ENCODE measurements at regions not wholly inside any gene's neighbourhood (a gene's known extent, or its start where the extent isn't known, plus 50 kb on each side); places are given as distances from the start of the nearest gene placed in this dataset.

- no peaks in the 10 kb centered on the region for H3K9me3 ChIP-seq (replicated peaks; ENCODE audit: control insufficient read depth, insufficient read depth, low read length)
- no peaks in the 10 kb centered on the region for H3K79me2 ChIP-seq (ENCODE audit: control insufficient read depth, insufficient read depth, low read length)
- no peaks in the 10 kb centered on the region for H3K36me3 ChIP-seq (ENCODE audit: control insufficient read depth in 2 of 2, insufficient read depth in 2 of 2, low read length in 1 of 2)
- ChIA-PET CTCF (no interaction called here), RAD21 (ENCODE audit: unreplicated experiment) (no interaction called here), SMC1A (ENCODE audit: uncharacterized antibody, unreplicated experiment) (no interaction called here), POLR2A (no interaction called here)
- FAIRE-seq (no peak), ATAC-seq (no peak), DNase-seq (ENCODE audit: low read depth, low spot score) (no peak)
- H2AFZ ChIP-seq (ENCODE audit: control insufficient read depth, low read depth, low read length), result no peak overlapping the region
- BruUV-seq (replicated peaks), result no TSS peak
- H3K9ac ChIP-seq (ENCODE audit: control insufficient read depth, insufficient read depth, low read length), result no peak overlapping the region
- WGBS (ENCODE audit: insufficient coverage, insufficient replicate concordance, low lambda C conversion rate, missing lambda C conversion rate), result 45% methylated on average over 14 of the region's 18 CpGs
- intact Hi-C loops (cut with micrococcal nuclease; ENCODE audit: unreplicated experiment) (no loop called here), in situ Hi-C loops (cut with MboI) (no loop called here)
- no peaks in the 10 kb centered on the region for H4K20me1 ChIP-seq (ENCODE audit: control insufficient read depth, insufficient read depth)
- H3K4me3 ChIP-seq, result no peak overlapping the region
- no peak for TF ChIP-seq RELB (IDR thresholded peaks at IDR 0.05; ENCODE audit: low read depth)
- TF ChIP-seq RAD51 (IDR thresholded peaks at IDR 0.05), result no peak
- no peak for TF ChIP-seq ZNF687 (IDR thresholded peaks at IDR 0.05)
- no peak for TF ChIP-seq NFIC (IDR thresholded peaks at IDR 0.05; ENCODE audit: low read depth, low read length)
- TF ChIP-seq ZNF217 (IDR thresholded peaks at IDR 0.05), result no peak
- TF ChIP-seq ZNF622 (IDR thresholded peaks at IDR 0.05), result no peak
- TF ChIP-seq CUX1 (IDR thresholded peaks at IDR 0.05; ENCODE audit: insufficient replicate concordance, low read depth, low read length), result no peak
- TF ChIP-seq JUNB (IDR thresholded peaks at IDR 0.05), result no peak
- no peaks in the 10 kb centered on the region for H3K4me1 ChIP-seq (ENCODE audit: control insufficient read depth, insufficient read depth, low read length)
- H3K4me2 ChIP-seq (ENCODE audit: control insufficient read depth, insufficient read depth), result no peak overlapping the region
- H3K27ac ChIP-seq (ENCODE audit: control insufficient read depth, insufficient read depth), result no peak overlapping the region
- H3K27me3 ChIP-seq (replicated peaks in 1 of 2; ENCODE audit: control insufficient read depth in 2 of 2, insufficient read depth in 2 of 2, low read length in 1 of 2), result no peaks in the 10 kb centered on the region
Observed at GRCh38 chr2:82985572-82986197, 1473.4 kb downstream of the SUCLG1 start.
